ENCODE measurements at regions not wholly inside any gene's neighbourhood (a gene's known extent, or its start where the extent isn't known, plus 50 kb on each side); places are given as distances from the start of the nearest gene placed in this dataset.
A peak's percentile ranks its signal among the peaks of the same experiment; 100 is the strongest.

- no peak for DNase-seq (ENCODE audit: low spot score in 2 of 2)
- no peak overlapping the region for H3K27ac ChIP-seq
- H3K4me1 ChIP-seq: no peaks in the 10 kb centered on the region
- peaks cover 3% of the 10 kb centered on the region for H3K27me3 ChIP-seq
- no peaks in the 10 kb centered on the region for H3K9me3 ChIP-seq
- H3K36me3 ChIP-seq: no peaks in the 10 kb centered on the region
- intact Hi-C loops (cut with DNase I): no loop called here
- H3K4me3 ChIP-seq: no peak overlapping the region
- no peak for TF ChIP-seq CTCF (IDR thresholded peaks at IDR 0.05)
These were observed 152.9 kb downstream of the ACTL8 start for GRCh38 chr1:17907999-17908398.

- H3K9me3 ChIP-seq: no peaks in the 10 kb centered on the region
- H3K4me1 ChIP-seq: no peaks in the 10 kb centered on the region
- DNase-seq (ENCODE audit: low spot score in 2 of 2): no peak
- no peak overlapping the region for H3K4me3 ChIP-seq
- intact Hi-C loops (cut with DNase I): no loop called here
- H3K36me3 ChIP-seq: no peaks in the 10 kb centered on the region
- peaks cover 3% of the 10 kb centered on the region for H3K27me3 ChIP-seq
- no peak for TF ChIP-seq CTCF (IDR thresholded peaks at IDR 0.05)
- no peak overlapping the region for H3K27ac ChIP-seq
These were observed 153.8 kb downstream of the ACTL8 start for GRCh38 chr1:17908945-17909344.

GRCh38 chr1:17909634-17910033 lies 154.5 kb downstream of the ACTL8 start:
- no peaks in the 10 kb centered on the region for H3K27me3 ChIP-seq
- no peak overlapping the region for H3K27ac ChIP-seq
- H3K4me3 ChIP-seq: no peak overlapping the region
- H3K9me3 ChIP-seq: no peaks in the 10 kb centered on the region
- H3K36me3 ChIP-seq: no peaks in the 10 kb centered on the region
- peak in 1 of 3 experiments; percentile 14 for TF ChIP-seq CTCF (IDR thresholded peaks at IDR 0.05)
- DNase-seq (ENCODE audit: low spot score in 2 of 2): no peak
- no peaks in the 10 kb centered on the region for H3K4me1 ChIP-seq
- intact Hi-C loops (cut with DNase I): no loop called here

GRCh38 chr1:17911791-17912190 lies 156.7 kb downstream of the ACTL8 start:
- H3K36me3 ChIP-seq: no peaks in the 10 kb centered on the region
- H3K27ac ChIP-seq: no peak overlapping the region
- H3K27me3 ChIP-seq: no peaks in the 10 kb centered on the region
- no peak for TF ChIP-seq CTCF (IDR thresholded peaks at IDR 0.05)
- no peak for DNase-seq (ENCODE audit: low spot score in 2 of 2)
- no peak overlapping the region for H3K4me3 ChIP-seq
- no peaks in the 10 kb centered on the region for H3K4me1 ChIP-seq
- H3K9me3 ChIP-seq: no peaks in the 10 kb centered on the region
- intact Hi-C loops (cut with DNase I): no loop called here

GRCh38 chr1:17912491-17912890 lies 157.4 kb downstream of the ACTL8 start:
- H3K27ac ChIP-seq: no peak overlapping the region
- H3K27me3 ChIP-seq: no peaks in the 10 kb centered on the region
- H3K4me1 ChIP-seq: no peaks in the 10 kb centered on the region
- DNase-seq (ENCODE audit: low spot score in 2 of 2): no peak
- no peak overlapping the region for H3K4me3 ChIP-seq
- intact Hi-C loops (cut with DNase I): no loop called here
- no peaks in the 10 kb centered on the region for H3K36me3 ChIP-seq
- H3K9me3 ChIP-seq: no peaks in the 10 kb centered on the region
- no peak for TF ChIP-seq CTCF (IDR thresholded peaks at IDR 0.05)
